ENCODE measurements at regions not wholly inside any gene's neighbourhood (a gene's known extent, or its start where the extent isn't known, plus 50 kb on each side); places are given as distances from the start of the nearest gene placed in this dataset.

DNA sequence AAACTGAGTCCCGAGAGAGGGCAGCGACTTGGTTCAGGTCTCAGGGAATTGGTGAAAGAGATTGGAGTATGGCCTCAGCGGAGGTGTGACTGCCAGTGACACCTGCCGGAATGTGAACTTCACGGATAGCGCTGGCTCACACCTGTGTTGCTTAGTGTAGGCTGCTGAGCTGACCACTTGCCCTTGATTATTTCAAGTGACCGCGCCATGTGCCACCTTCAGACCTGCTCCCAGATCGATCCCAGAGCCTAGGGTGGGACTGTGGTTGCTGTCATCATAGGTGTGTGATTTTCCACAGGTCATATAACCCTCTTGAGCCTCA is 134.8 kb downstream of the GLI2 start:
- H3K27ac ChIP-seq (ENCODE audit: low read depth, low read length), result no peak overlapping the region
- Mint-ChIP-seq H3K4me1 (peaks cover 0 to 6% (median 3%) of the 10 kb centered on the region in 7 donors), H3K36me3 (no peaks in the 10 kb centered on the region), H3K4me3 (no peak overlapping the region), H3K27ac (no peak overlapping the region), H3K27me3 (peaks cover 20 to 50% (median 38%) of the 10 kb centered on the region in 5 donors), H3K9me3 (no peaks in the 10 kb centered on the region)
- ChIA-PET POLR2A (no interaction called here), CTCF (no interaction called here)
- H3K27me3 ChIP-seq (ENCODE audit: control insufficient read depth in 2 of 2, insufficient read depth in 2 of 2, low read length in 2 of 2), result no peaks in the 10 kb centered on the region
- H3K4me3 ChIP-seq (ENCODE audit: low read length), result no peak overlapping the region
- no peaks in the 10 kb centered on the region for H3K9me3 ChIP-seq (ENCODE audit: control insufficient read depth in 2 of 3, low read length in 3 of 3)
- H3K36me3 ChIP-seq (ENCODE audit: control insufficient read depth in 2 of 3, insufficient read depth in 3 of 3, low read length in 3 of 3), result no peaks in the 10 kb centered on the region
- DNase-seq (no peak), ATAC-seq (no peak)
- no peaks in the 10 kb centered on the region for H3K4me1 ChIP-seq (ENCODE audit: control insufficient read depth in 2 of 2, insufficient read depth in 2 of 2, low read length in 2 of 2)
- intact Hi-C loops (cut with micrococcal nuclease), result no loop called here

DNA sequence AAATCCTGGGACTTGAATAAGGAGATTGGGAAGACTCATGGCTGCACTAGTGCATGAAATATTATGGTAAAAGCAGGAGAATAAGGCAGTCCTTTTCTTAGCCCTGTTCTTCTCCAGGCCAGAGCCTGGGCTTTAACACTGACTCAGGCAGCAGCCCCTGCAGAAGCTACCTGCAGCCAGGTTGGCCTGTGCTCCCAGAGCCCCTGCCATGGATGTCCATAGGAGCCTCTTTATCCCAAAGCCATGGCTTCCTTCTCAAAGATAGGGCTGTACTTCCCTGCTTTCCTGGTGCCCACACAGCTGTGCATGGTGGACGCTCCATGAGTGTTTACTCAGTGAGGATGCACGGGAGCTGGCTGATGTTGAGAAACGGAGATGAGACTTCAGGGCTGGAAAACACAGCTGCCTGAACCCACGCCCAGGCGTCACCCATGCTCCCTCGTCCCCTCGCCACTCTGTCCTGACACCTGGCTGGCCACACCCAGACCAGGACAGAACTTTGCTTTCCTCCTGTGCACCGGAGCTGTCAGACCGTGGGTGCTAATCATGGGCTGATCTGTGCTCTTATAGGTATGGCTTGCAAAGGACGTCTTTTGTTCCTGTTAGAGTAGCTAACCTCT is 135.5 kb downstream of the GLI2 start:
- POLR2A ChIA-PET, result no interaction called here
- CTCF ChIA-PET, result no interaction called here
- H3K27me3 ChIP-seq (ENCODE audit: control insufficient read depth in 2 of 2, insufficient read depth in 2 of 2, low read length in 2 of 2), result no peaks in the 10 kb centered on the region
- peaks cover 0 to 6% (median 3%) of the 10 kb centered on the region in 7 donors for H3K4me1 Mint-ChIP-seq
- no peaks in the 10 kb centered on the region for H3K36me3 ChIP-seq (ENCODE audit: control insufficient read depth in 2 of 3, insufficient read depth in 3 of 3, low read length in 3 of 3)
- no peak overlapping the region for H3K4me3 ChIP-seq (ENCODE audit: low read length)
- peaks cover 18 to 45% (median 35%) of the 10 kb centered on the region in 5 donors for H3K27me3 Mint-ChIP-seq
- H3K9me3 ChIP-seq (ENCODE audit: control insufficient read depth in 2 of 3, low read length in 3 of 3), result no peaks in the 10 kb centered on the region
- no peak overlapping the region for H3K27ac ChIP-seq (ENCODE audit: low read depth, low read length)
- H3K36me3 Mint-ChIP-seq, result no peaks in the 10 kb centered on the region
- ATAC-seq, result no peak
- H3K4me1 ChIP-seq (ENCODE audit: control insufficient read depth in 2 of 2, insufficient read depth in 2 of 2, low read length in 2 of 2), result no peaks in the 10 kb centered on the region
- no peak overlapping the region for H3K4me3 Mint-ChIP-seq
- intact Hi-C loops (cut with micrococcal nuclease), result no loop called here
- no peak for DNase-seq
- H3K27ac Mint-ChIP-seq, result no peak overlapping the region
- H3K9me3 Mint-ChIP-seq, result no peaks in the 10 kb centered on the region

DNA sequence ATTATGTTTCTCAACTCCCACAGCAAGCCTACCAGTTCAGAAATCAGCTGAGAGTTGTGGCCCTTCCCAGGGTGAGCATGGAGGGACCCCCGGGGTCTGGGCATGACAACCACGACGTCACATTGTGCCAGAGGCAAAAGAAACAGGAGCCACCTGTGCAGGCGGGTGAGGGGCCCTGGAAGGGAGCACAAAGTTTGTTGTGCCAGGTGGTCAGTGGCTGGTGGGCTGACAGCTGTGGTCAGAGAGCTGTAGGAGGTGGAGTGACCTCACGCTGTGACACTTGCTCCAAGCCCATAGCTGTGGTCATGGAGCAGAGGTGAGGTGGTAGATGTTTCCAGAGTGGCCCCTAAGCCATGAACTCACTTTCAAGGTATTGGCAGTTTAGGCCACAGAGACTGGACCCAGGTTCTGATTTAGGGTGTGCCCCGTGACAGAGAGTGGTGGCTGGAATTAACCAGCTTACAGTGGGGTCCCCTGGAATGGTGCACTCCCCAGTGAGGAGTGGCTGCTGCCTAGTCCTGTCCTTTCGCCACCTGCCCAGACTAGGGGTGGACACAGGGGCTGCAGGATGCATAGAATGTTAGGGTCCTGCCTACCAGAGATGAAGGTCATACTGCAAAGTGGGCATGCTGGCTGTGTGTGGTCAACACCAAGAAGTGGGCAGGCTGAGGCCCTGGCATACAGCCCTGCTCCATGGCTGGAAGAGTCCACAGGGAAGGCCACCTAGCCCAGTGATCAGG is 136.4 kb downstream of the GLI2 start:
- Histone ChIP-seq H3K4me1 (ENCODE audit: control insufficient read depth in 2 of 2, insufficient read depth in 2 of 2, low read length in 2 of 2) (no peaks in the 10 kb centered on the region), H3K27ac (ENCODE audit: low read depth, low read length) (no peak overlapping the region), H3K9me3 (ENCODE audit: control insufficient read depth in 2 of 3, low read length in 3 of 3) (no peaks in the 10 kb centered on the region), H3K4me3 (ENCODE audit: low read length) (no peak overlapping the region), H3K36me3 (ENCODE audit: control insufficient read depth in 2 of 3, insufficient read depth in 3 of 3, low read length in 3 of 3) (no peaks in the 10 kb centered on the region), H3K27me3 (ENCODE audit: control insufficient read depth in 2 of 2, insufficient read depth in 2 of 2, low read length in 2 of 2) (no peaks in the 10 kb centered on the region)
- H3K36me3 Mint-ChIP-seq, result no peaks in the 10 kb centered on the region
- H3K27me3 Mint-ChIP-seq, result peaks cover 14 to 42% (median 32%) of the 10 kb centered on the region in 5 donors
- POLR2A ChIA-PET, result no interaction called here
- no peak for DNase-seq
- H3K9me3 Mint-ChIP-seq, result peaks cover 0 to 1% (median 0%) of the 10 kb centered on the region in 11 donors
- peaks cover 0 to 6% (median 0%) of the 10 kb centered on the region in 7 donors for H3K4me1 Mint-ChIP-seq
- intact Hi-C loops (cut with micrococcal nuclease), result no loop called here
- H3K27ac Mint-ChIP-seq, result no peak overlapping the region
- CTCF ChIA-PET, result no interaction called here
- ATAC-seq, result no peak
- no peak overlapping the region for H3K4me3 Mint-ChIP-seq

DNA sequence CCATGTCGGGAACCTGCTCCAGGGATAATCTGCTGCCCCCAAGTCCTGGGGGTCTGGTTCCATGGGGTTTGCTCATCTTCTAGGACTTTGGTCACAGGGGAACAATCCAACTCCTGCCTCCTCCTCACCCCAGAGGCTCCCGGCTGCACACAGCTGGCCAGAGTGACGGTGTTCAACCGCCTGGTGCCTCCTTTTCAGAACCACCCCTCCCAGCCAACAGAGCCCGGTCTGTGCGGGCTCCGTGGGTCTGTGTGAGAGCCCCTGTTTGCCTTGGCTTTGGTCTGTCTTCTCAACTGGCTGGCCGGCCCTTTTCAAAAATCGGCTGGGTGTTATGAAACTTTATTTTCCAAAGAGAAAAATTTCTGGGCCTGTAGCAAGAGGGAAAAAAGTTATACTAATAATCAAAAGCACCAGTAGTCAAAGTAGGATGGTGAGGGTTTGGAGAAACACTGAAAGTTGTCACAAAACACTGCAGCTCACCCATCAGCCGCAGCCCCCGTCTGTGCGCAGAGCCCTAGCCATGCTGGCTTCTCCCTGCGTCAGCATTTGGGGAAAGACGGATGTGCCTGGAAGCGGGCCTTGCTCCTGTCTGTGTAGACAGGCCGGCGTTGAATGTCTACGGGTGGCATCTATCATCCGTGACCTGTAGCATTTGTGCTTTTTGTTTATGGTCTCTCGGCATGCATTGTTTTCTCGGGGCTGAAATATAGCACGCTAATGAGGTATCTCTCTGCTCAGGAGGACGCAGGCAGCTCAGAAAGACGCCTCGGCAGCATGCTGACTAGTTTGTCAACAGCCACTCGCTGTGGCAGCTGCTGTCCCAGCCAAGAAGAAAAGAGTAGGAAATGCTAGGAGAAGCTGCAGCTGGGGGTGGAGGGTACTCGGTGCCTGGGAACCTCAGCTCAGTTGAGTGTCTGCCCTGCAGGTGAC is 138.6 kb downstream of the GLI2 start:
- no peaks in the 10 kb centered on the region for H3K9me3 ChIP-seq (ENCODE audit: control insufficient read depth in 2 of 3, low read length in 3 of 3)
- no peaks in the 10 kb centered on the region for H3K4me1 ChIP-seq (ENCODE audit: control insufficient read depth in 2 of 2, insufficient read depth in 2 of 2, low read length in 2 of 2)
- Mint-ChIP-seq H3K4me1 (no peaks in the 10 kb centered on the region), H3K27ac (no peak overlapping the region), H3K4me3 (no peak overlapping the region), H3K36me3 (no peaks in the 10 kb centered on the region), H3K9me3 (peaks cover 0 to 1% (median 0%) of the 10 kb centered on the region in 11 donors), H3K27me3 (peaks cover 6 to 35% (median 18%) of the 10 kb centered on the region in 5 donors)
- DNase-seq, result no peak
- no peak for ATAC-seq
- H3K27ac ChIP-seq (ENCODE audit: low read depth, low read length), result no peak overlapping the region
- intact Hi-C loops (cut with micrococcal nuclease), result no loop called here
- POLR2A ChIA-PET, result no interaction called here
- no peaks in the 10 kb centered on the region for H3K36me3 ChIP-seq (ENCODE audit: control insufficient read depth in 2 of 3, insufficient read depth in 3 of 3, low read length in 3 of 3)
- H3K27me3 ChIP-seq (ENCODE audit: control insufficient read depth in 2 of 2, insufficient read depth in 2 of 2, low read length in 2 of 2), result no peaks in the 10 kb centered on the region
- CTCF ChIA-PET, result interaction anchor here (0.6 kb wide), 1 partner anchor 107 kb away, joined by 3 read pairs; no protein-coding TSS in a partner anchor
- no peak overlapping the region for H3K4me3 ChIP-seq (ENCODE audit: low read length)

DNA sequence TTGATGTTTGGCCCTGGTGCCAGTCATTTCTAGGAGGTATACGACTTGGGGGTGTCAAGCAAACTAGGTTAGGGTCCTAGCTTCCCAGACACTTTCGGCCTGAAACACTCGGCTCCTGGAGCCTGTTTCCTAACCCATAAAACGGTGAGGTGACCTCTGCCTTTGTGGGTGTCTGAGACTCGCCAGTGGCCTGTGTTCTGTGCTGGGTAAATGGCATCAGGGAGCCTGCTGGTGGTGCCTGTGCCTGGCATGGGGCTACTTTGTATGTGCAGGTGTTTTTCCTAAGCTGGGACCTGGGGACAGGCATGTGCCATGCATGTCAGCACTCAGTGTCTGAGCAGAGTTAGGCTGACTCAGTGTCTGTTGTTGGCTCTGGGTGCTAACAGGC is 139.2 kb downstream of the GLI2 start:
- CTCF ChIA-PET, result interaction anchor here (0.6 kb wide), 1 partner anchor 107 kb away, joined by 3 read pairs; no protein-coding TSS in a partner anchor
- ATAC-seq, result no peak
- Histone ChIP-seq H3K36me3 (ENCODE audit: control insufficient read depth in 2 of 3, insufficient read depth in 3 of 3, low read length in 3 of 3) (no peaks in the 10 kb centered on the region), H3K9me3 (ENCODE audit: control insufficient read depth in 2 of 3, low read length in 3 of 3) (no peaks in the 10 kb centered on the region), H3K4me3 (ENCODE audit: low read length) (no peak overlapping the region), H3K27me3 (ENCODE audit: control insufficient read depth in 2 of 2, insufficient read depth in 2 of 2, low read length in 2 of 2) (no peaks in the 10 kb centered on the region), H3K27ac (ENCODE audit: low read depth, low read length) (no peak overlapping the region), H3K4me1 (ENCODE audit: control insufficient read depth in 2 of 2, insufficient read depth in 2 of 2, low read length in 2 of 2) (no peaks in the 10 kb centered on the region)
- H3K36me3 Mint-ChIP-seq, result no peaks in the 10 kb centered on the region
- no peak overlapping the region for H3K4me3 Mint-ChIP-seq
- DNase-seq, result no peak
- peaks cover 0 to 1% (median 0%) of the 10 kb centered on the region in 11 donors for H3K9me3 Mint-ChIP-seq
- H3K4me1 Mint-ChIP-seq, result no peaks in the 10 kb centered on the region
- POLR2A ChIA-PET, result no interaction called here
- peaks cover 2 to 37% (median 13%) of the 10 kb centered on the region in 5 donors for H3K27me3 Mint-ChIP-seq
- intact Hi-C loops (cut with micrococcal nuclease), result no loop called here
- H3K27ac Mint-ChIP-seq, result no peak overlapping the region

DNA sequence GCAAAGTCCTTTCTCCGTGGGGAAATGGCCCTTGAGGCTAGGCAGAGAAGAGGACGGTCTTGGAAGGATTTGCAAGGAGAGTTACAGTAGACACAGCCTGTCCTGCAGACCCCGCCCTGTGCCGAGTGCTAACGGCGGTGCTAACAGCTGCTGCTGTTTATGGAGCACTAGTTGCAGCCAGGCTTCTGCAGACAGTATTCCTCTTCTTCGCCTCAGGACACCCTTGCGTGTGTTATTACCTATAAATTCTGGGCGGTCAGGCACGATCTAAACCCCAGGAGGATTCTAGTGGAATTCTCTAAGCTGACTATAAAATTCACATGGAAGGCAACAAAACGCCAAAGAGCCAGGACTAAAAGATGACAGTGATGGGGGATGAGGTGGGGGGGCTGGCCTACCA is 139.8 kb downstream of the GLI2 start:
- ATAC-seq (no peak), DNase-seq (no peak)
- H3K36me3 ChIP-seq (ENCODE audit: control insufficient read depth in 2 of 3, insufficient read depth in 3 of 3, low read length in 3 of 3), result no peaks in the 10 kb centered on the region
- Mint-ChIP-seq H3K36me3 (no peaks in the 10 kb centered on the region), H3K4me3 (no peak overlapping the region), H3K27ac (no peak overlapping the region), H3K4me1 (no peaks in the 10 kb centered on the region), H3K9me3 (peaks cover 0 to 1% (median 0%) of the 10 kb centered on the region in 11 donors), H3K27me3 (peaks cover 0 to 37% (median 13%) of the 10 kb centered on the region in 5 donors)
- H3K27ac ChIP-seq (ENCODE audit: low read depth, low read length), result no peak overlapping the region
- ChIA-PET POLR2A (no interaction called here), CTCF (no interaction called here)
- H3K4me3 ChIP-seq (ENCODE audit: low read length), result no peak overlapping the region
- no peaks in the 10 kb centered on the region for H3K4me1 ChIP-seq (ENCODE audit: control insufficient read depth in 2 of 2, insufficient read depth in 2 of 2, low read length in 2 of 2)
- intact Hi-C loops (cut with micrococcal nuclease), result no loop called here
- H3K27me3 ChIP-seq (ENCODE audit: control insufficient read depth in 2 of 2, insufficient read depth in 2 of 2, low read length in 2 of 2), result no peaks in the 10 kb centered on the region
- H3K9me3 ChIP-seq (ENCODE audit: control insufficient read depth in 2 of 3, low read length in 3 of 3), result no peaks in the 10 kb centered on the region

Data from naive thymus-derived CD4-positive, alpha-beta T cell (primary cell).